ENCODE measurements at regions not wholly inside any gene's neighbourhood (a gene's known extent, or its start where the extent isn't known, plus 50 kb on each side); places are given as distances from the start of the nearest gene placed in this dataset.
"Not testable (repeated sequence)": the region's sequence is repeated elsewhere in the genome, so short reads cannot be mapped to it uniquely, and the experiment has no call there.

DNA sequence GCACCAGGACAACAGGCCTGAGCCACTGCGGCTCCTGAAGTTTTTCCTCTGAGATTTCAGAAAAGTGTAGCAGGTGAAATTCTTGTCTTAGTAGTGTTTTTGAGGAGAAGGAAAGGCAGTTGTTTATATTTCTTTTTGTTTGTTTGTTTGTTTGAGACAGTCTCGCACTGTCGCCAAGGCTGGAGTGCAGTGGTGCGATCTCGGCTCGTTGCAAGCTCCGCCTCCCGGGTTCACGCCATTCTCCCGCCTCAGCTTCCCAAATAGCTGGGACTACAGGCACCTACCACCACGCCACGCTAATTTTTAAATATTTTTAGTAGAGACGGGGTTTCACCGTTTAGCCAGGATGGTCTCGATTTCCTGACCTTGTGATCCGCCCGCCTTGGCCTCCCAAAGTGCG, 454.2 kb downstream of the AASDHPPT start:
- TF ChIP-seq ATF3 (IDR thresholded peaks at IDR 0.05); RAD21 (IDR thresholded peaks at IDR 0.05); TAF1 (conservative IDR thresholded peaks at IDR 0.05): not testable (repeated sequence)
- TF ChIP-seq, protein P1, sequence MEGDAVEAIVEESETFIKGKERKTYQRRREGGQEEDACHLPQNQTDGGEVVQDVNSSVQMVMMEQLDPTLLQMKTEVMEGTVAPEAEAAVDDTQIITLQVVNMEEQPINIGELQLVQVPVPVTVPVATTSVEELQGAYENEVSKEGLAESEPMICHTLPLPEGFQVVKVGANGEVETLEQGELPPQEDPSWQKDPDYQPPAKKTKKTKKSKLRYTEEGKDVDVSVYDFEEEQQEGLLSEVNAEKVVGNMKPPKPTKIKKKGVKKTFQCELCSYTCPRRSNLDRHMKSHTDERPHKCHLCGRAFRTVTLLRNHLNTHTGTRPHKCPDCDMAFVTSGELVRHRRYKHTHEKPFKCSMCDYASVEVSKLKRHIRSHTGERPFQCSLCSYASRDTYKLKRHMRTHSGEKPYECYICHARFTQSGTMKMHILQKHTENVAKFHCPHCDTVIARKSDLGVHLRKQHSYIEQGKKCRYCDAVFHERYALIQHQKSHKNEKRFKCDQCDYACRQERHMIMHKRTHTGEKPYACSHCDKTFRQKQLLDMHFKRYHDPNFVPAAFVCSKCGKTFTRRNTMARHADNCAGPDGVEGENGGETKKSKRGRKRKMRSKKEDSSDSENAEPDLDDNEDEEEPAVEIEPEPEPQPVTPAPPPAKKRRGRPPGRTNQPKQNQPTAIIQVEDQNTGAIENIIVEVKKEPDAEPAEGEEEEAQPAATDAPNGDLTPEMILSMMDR (IDR thresholded peaks at IDR 0.05; ENCODE audit: low read depth, low read length, missing input control): not testable (repeated sequence)
